ENCODE measurements at regions not wholly inside any gene's neighbourhood (a gene's known extent, or its start where the extent isn't known, plus 50 kb on each side); places are given as distances from the start of the nearest gene placed in this dataset.

DNA sequence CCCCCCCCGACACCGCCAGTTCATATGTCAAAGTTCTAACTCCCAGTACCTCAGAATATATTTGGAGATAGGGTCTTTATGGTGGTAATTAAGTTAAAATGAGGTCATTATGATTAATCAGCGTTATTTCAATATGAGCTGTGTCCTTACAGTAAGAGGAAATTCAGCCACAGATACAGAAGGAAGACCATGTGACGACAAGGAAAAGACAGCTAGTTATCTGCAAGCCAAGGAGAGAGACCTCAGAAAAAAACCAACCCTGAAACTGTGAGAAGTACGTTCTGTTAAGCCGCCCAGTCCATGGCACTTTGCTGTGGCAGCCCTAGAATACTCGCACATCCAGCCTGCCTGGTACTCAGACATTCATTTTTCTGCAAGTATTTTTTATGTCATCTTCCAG is 62.3 kb upstream of the ARL8B start:
- no peaks in the 10 kb centered on the region for H3K9me2 ChIP-seq (ENCODE audit: insufficient read depth, low read length)
- no peaks in the 10 kb centered on the region for H3F3A ChIP-seq (ENCODE audit: insufficient read depth, low read length, poor library complexity, severe bottlenecking)
- no peaks in the 10 kb centered on the region for H4K20me1 ChIP-seq (ENCODE audit: insufficient read depth)

DNA sequence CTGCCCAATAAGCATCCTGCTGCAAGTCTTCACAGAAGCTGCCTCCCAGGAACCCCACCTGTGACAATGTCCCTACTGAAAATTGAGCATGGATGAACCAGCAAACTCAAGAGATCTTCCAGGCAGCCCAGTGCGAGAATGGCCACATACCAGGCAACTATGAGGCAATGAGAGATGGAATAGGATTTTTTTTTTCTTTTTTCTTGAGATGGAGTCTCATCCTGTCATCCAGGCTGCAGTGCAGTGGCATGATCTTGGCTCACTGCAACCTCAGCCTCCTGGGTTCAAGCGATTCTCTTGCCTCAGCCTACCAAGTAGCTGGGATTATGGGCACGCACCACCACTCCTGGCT is 60.9 kb upstream of the ARL8B start:
- no peaks in the 10 kb centered on the region for H3K9me2 ChIP-seq (ENCODE audit: insufficient read depth, low read length)
- no peaks in the 10 kb centered on the region for H4K20me1 ChIP-seq (ENCODE audit: insufficient read depth)
- no peak overlapping the region for H3K27ac ChIP-seq (ENCODE audit: low read length)
- H3K36me3 ChIP-seq (ENCODE audit: insufficient read depth, low read length), result no peaks in the 10 kb centered on the region
- H3K4me2 ChIP-seq (ENCODE audit: low read length), result no peak overlapping the region
- TF ChIP-seq MXI1 (conservative IDR thresholded peaks at IDR 0.05; ENCODE audit: poor library complexity, severe bottlenecking) (no peak), EP300 (conservative IDR thresholded peaks at IDR 0.05; ENCODE audit: poor library complexity, severe bottlenecking) (no peak), EZH2 (IDR thresholded peaks at IDR 0.05; ENCODE audit: borderline replicate concordance, insufficient read depth, low read length, poor library complexity, severe bottlenecking) (no peak), TAF1 (IDR thresholded peaks at IDR 0.05; ENCODE audit: low read depth) (no peak), SMC3 (conservative IDR thresholded peaks at IDR 0.05; ENCODE audit: poor library complexity) (no peak), POLR2AphosphoS5 (IDR thresholded peaks at IDR 0.05) (no peak), RAD21 (conservative IDR thresholded peaks at IDR 0.05) (no peak)
- TF ChIP-seq, protein P1, sequence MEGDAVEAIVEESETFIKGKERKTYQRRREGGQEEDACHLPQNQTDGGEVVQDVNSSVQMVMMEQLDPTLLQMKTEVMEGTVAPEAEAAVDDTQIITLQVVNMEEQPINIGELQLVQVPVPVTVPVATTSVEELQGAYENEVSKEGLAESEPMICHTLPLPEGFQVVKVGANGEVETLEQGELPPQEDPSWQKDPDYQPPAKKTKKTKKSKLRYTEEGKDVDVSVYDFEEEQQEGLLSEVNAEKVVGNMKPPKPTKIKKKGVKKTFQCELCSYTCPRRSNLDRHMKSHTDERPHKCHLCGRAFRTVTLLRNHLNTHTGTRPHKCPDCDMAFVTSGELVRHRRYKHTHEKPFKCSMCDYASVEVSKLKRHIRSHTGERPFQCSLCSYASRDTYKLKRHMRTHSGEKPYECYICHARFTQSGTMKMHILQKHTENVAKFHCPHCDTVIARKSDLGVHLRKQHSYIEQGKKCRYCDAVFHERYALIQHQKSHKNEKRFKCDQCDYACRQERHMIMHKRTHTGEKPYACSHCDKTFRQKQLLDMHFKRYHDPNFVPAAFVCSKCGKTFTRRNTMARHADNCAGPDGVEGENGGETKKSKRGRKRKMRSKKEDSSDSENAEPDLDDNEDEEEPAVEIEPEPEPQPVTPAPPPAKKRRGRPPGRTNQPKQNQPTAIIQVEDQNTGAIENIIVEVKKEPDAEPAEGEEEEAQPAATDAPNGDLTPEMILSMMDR (IDR thresholded peaks at IDR 0.05; ENCODE audit: poor library complexity, severe bottlenecking), result no peak
- TF ChIP-seq, protein P2, sequence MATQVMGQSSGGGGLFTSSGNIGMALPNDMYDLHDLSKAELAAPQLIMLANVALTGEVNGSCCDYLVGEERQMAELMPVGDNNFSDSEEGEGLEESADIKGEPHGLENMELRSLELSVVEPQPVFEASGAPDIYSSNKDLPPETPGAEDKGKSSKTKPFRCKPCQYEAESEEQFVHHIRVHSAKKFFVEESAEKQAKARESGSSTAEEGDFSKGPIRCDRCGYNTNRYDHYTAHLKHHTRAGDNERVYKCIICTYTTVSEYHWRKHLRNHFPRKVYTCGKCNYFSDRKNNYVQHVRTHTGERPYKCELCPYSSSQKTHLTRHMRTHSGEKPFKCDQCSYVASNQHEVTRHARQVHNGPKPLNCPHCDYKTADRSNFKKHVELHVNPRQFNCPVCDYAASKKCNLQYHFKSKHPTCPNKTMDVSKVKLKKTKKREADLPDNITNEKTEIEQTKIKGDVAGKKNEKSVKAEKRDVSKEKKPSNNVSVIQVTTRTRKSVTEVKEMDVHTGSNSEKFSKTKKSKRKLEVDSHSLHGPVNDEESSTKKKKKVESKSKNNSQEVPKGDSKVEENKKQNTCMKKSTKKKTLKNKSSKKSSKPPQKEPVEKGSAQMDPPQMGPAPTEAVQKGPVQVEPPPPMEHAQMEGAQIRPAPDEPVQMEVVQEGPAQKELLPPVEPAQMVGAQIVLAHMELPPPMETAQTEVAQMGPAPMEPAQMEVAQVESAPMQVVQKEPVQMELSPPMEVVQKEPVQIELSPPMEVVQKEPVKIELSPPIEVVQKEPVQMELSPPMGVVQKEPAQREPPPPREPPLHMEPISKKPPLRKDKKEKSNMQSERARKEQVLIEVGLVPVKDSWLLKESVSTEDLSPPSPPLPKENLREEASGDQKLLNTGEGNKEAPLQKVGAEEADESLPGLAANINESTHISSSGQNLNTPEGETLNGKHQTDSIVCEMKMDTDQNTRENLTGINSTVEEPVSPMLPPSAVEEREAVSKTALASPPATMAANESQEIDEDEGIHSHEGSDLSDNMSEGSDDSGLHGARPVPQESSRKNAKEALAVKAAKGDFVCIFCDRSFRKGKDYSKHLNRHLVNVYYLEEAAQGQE (IDR thresholded peaks at IDR 0.05; ENCODE audit: borderline replicate concordance), result no peak
- H3K27me3 ChIP-seq (ENCODE audit: insufficient read depth, low read depth, low read length), result no peaks in the 10 kb centered on the region
- H3K79me2 ChIP-seq (replicated peaks; ENCODE audit: insufficient read depth, low read length), result no peaks in the 10 kb centered on the region
- H3K4me3 ChIP-seq (ENCODE audit: low read length), result no peak overlapping the region
- H3K9ac ChIP-seq (ENCODE audit: low read length), result no peak overlapping the region
- no peak overlapping the region for H2AFZ ChIP-seq (ENCODE audit: low read depth, low read length)
- no peaks in the 10 kb centered on the region for H3K9me3 ChIP-seq (ENCODE audit: low read length)
- H3F3A ChIP-seq (ENCODE audit: insufficient read depth, low read length, poor library complexity, severe bottlenecking), result no peaks in the 10 kb centered on the region

More for the DNA sequence above, 62.3 kb upstream of the ARL8B start:
- H3K4me3 ChIP-seq (ENCODE audit: low read length), result no peak overlapping the region
- H3K27ac ChIP-seq (ENCODE audit: low read length), result no peak overlapping the region
- no peaks in the 10 kb centered on the region for H3K36me3 ChIP-seq (ENCODE audit: insufficient read depth, low read length)
- no peak overlapping the region for H3K9ac ChIP-seq (ENCODE audit: low read length)
- no peaks in the 10 kb centered on the region for H3K27me3 ChIP-seq (ENCODE audit: insufficient read depth, low read depth, low read length)
- H3K4me2 ChIP-seq (ENCODE audit: low read length), result no peak overlapping the region
- no peaks in the 10 kb centered on the region for H3K79me2 ChIP-seq (replicated peaks; ENCODE audit: insufficient read depth, low read length)
- TF ChIP-seq TAF1 (IDR thresholded peaks at IDR 0.05; ENCODE audit: low read depth) (no peak), EZH2 (IDR thresholded peaks at IDR 0.05; ENCODE audit: borderline replicate concordance, insufficient read depth, low read length, poor library complexity, severe bottlenecking) (no peak), MXI1 (conservative IDR thresholded peaks at IDR 0.05; ENCODE audit: poor library complexity, severe bottlenecking) (no peak), SMC3 (conservative IDR thresholded peaks at IDR 0.05; ENCODE audit: poor library complexity) (no peak), EP300 (conservative IDR thresholded peaks at IDR 0.05; ENCODE audit: poor library complexity, severe bottlenecking) (no peak), POLR2AphosphoS5 (IDR thresholded peaks at IDR 0.05) (no peak), RAD21 (conservative IDR thresholded peaks at IDR 0.05) (no peak)
- TF ChIP-seq, protein P2 (IDR thresholded peaks at IDR 0.05; ENCODE audit: borderline replicate concordance), result no peak
- TF ChIP-seq, protein P1 (IDR thresholded peaks at IDR 0.05; ENCODE audit: poor library complexity, severe bottlenecking), result no peak
- no peaks in the 10 kb centered on the region for H3K9me3 ChIP-seq (ENCODE audit: low read length)
- no peak overlapping the region for H2AFZ ChIP-seq (ENCODE audit: low read depth, low read length)

All from neural cell (in vitro differentiated cells).